ENCODE measurements at regions not wholly inside any gene's neighbourhood (a gene's known extent, or its start where the extent isn't known, plus 50 kb on each side); places are given as distances from the start of the nearest gene placed in this dataset.

GRCh38 chr14:42856106-42856505 lies 1249.4 kb downstream of the LRFN5 start:
- Mint-ChIP-seq H3K4me3 (no peak overlapping the region), H3K9me3 (no peaks in the 10 kb centered on the region), H3K27me3 (ENCODE audit: insufficient read depth, low read depth, poor library complexity) (peaks cover 1% of the 10 kb centered on the region), H3K27ac (no peak overlapping the region), H3K4me1 (peaks cover 7% of the 10 kb centered on the region; the same call in 1 of the 3 replicates), H3K36me3 (ENCODE audit: low read depth) (no peaks in the 10 kb centered on the region)
- no peak for TF ChIP-seq ZNF331 (CRISPR knock-in tag; IDR thresholded peaks at IDR 0.05; ENCODE audit: low read depth)
- TF ChIP-seq EZH2phosphoT487 (IDR thresholded peaks at IDR 0.05; ENCODE audit: unreplicated experiment) = no peak
- TF ChIP-seq EZH2 (IDR thresholded peaks at IDR 0.05; ENCODE audit: low read depth, unreplicated experiment) = no peak
- no peak for TF ChIP-seq NANOG (IDR thresholded peaks at IDR 0.05; ENCODE audit: borderline replicate concordance)
- no peak for TF ChIP-seq JUNB (IDR thresholded peaks at IDR 0.05; ENCODE audit: unreplicated experiment)
- no peak for TF ChIP-seq ZNF114 (CRISPR knock-in tag; IDR thresholded peaks at IDR 0.05)
- no peak for TF ChIP-seq ZNF462 (CRISPR knock-in tag; IDR thresholded peaks at IDR 0.05)
- TF ChIP-seq CREB1 (CRISPR knock-in tag; IDR thresholded peaks at IDR 0.05; ENCODE audit: low read depth) = no peak
- no peak for TF ChIP-seq STAT1 (IDR thresholded peaks at IDR 0.05; ENCODE audit: unreplicated experiment)
- no peak for DNase-seq (ENCODE audit: low spot score)
- Histone ChIP-seq H3K79me2 (replicated peaks; ENCODE audit: insufficient read depth) (no peaks in the 10 kb centered on the region), H4K20me1 (replicated peaks; ENCODE audit: insufficient read depth) (no peaks in the 10 kb centered on the region), H3K27ac (ENCODE audit: low read depth) (no peak overlapping the region), H3K9me2 (ENCODE audit: insufficient read depth) (0 out of 2 replicates have a peak, but pooled peaks cover 3% of the 10 kb centered on the region), H3F3A (replicated peaks; ENCODE audit: low read depth) (no peaks in the 10 kb centered on the region), H3K4me3 (no peak overlapping the region), H3K27me3 (ENCODE audit: insufficient read depth) (no peaks in the 10 kb centered on the region), H3K4me1 (ENCODE audit: insufficient read depth) (no peaks in the 10 kb centered on the region; the same call in 1 of the 2 replicates), H2AFZ (no peak overlapping the region; the same call in 1 of the 2 replicates), H3K36me3 (ENCODE audit: insufficient read depth) (no peaks in the 10 kb centered on the region), H3K4me2 (no peak overlapping the region)
- ATAC-seq = no peak

Data from GM23338 (cell line).